Suprapubic skin (tissue), 4 donors: ENCODE measurements at regions not wholly inside any gene's neighbourhood (a gene's known extent, or its start where the extent isn't known, plus 50 kb on each side); places are given as distances from the start of the nearest gene placed in this dataset.

Experiments
- CTCF ChIP-seq, 2 donors: fragments of 200-600 bp in 1 of 2; fragments of 450-650 bp in 1 of 2; sonication (generic) in 1 of 2; IDR thresholded peaks; one replicate each; pipeline ENCODE4 v1.5.1; 2016 to 2019; ENCODE audit warnings: antibody characterized with exemption in 2 of 2, mild to moderate bottlenecking in 1 of 2, moderate library complexity in 1 of 2
- EP300 ChIP-seq: sonication (generic); formaldehyde crosslinking; IDR thresholded peaks from one replicate; pipeline ENCODE4 v1.6.1; 2017; ENCODE audit warnings: antibody characterized with exemption
- POLR2A ChIP-seq, 2 donors: fragments of 450-650 bp; IDR thresholded peaks; one replicate each; pipeline ENCODE4 v1.6.1; 2017; ENCODE audit warnings: antibody characterized with exemption in 2 of 2, mild to moderate bottlenecking in 2 of 2, moderate library complexity in 2 of 2
- POLR2AphosphoS5 ChIP-seq, 3 donors: sonication (generic); formaldehyde crosslinking; IDR thresholded peaks; one replicate each; pipeline ENCODE4 v1.6.1; 2017; ENCODE audit warnings: antibody characterized with exemption in 3 of 3

- TF ChIP-seq POLR2A (IDR thresholded peaks at IDR 0.05) (no peak), CTCF (IDR thresholded peaks at IDR 0.05) (no peak), POLR2AphosphoS5 (IDR thresholded peaks at IDR 0.05) (no peak), EP300 (no peak)
Measured at GRCh38 chr2:228469721-228470120, 288.2 kb upstream of the SPHKAP start.
